ENCODE measurements at regions not wholly inside any gene's neighbourhood (a gene's known extent, or its start where the extent isn't known, plus 50 kb on each side); places are given as distances from the start of the nearest gene placed in this dataset.
A peak's percentile ranks its signal among the peaks of the same experiment; 100 is the strongest.

- TF ChIP-seq GATA1 (IDR thresholded peaks at IDR 0.05; ENCODE audit: low read depth, low read length) (no peak), POLR2A (IDR thresholded peaks at IDR 0.05; ENCODE audit: low read length) (no peak)
- DNase-seq, result no peak
Observed at GRCh38 chr4:35925806-35926205, 318.5 kb downstream of the ARAP2 start.

GRCh38 chr4:35926788-35927187 lies 317.5 kb downstream of the ARAP2 start:
- DNase-seq, result no peak
- no peak for TF ChIP-seq POLR2A (IDR thresholded peaks at IDR 0.05; ENCODE audit: low read length)
- no peak for TF ChIP-seq GATA1 (IDR thresholded peaks at IDR 0.05; ENCODE audit: low read depth, low read length)

- no peak for TF ChIP-seq GATA1 (IDR thresholded peaks at IDR 0.05; ENCODE audit: low read depth, low read length)
- TF ChIP-seq POLR2A (IDR thresholded peaks at IDR 0.05; ENCODE audit: low read length), result no peak
- DNase-seq, result no peak
Observed at GRCh38 chr4:35933901-35934300, 310.4 kb downstream of the ARAP2 start.

GRCh38 chr4:35934320-35934981 lies 309.9 kb downstream of the ARAP2 start:
- DNase-seq, result peak; percentile 19 to 46
- TF ChIP-seq POLR2A (IDR thresholded peaks at IDR 0.05; ENCODE audit: low read length), result no peak
- no peak for TF ChIP-seq GATA1 (IDR thresholded peaks at IDR 0.05; ENCODE audit: low read depth, low read length)

- no peak for DNase-seq
- no peak for TF ChIP-seq GATA1 (IDR thresholded peaks at IDR 0.05; ENCODE audit: low read depth, low read length)
- no peak for TF ChIP-seq POLR2A (IDR thresholded peaks at IDR 0.05; ENCODE audit: low read length)
Observed at GRCh38 chr4:35938936-35939335, 305.4 kb downstream of the ARAP2 start.

GRCh38 chr4:35939751-35940150 lies 304.6 kb downstream of the ARAP2 start:
- DNase-seq, result no peak
- no peak for TF ChIP-seq GATA1 (IDR thresholded peaks at IDR 0.05; ENCODE audit: low read depth, low read length)
- TF ChIP-seq POLR2A (IDR thresholded peaks at IDR 0.05; ENCODE audit: low read length), result no peak

GRCh38 chr4:35942092-35942491 lies 302.2 kb downstream of the ARAP2 start:
- no peak for DNase-seq
- TF ChIP-seq POLR2A (IDR thresholded peaks at IDR 0.05; ENCODE audit: low read length) (no peak), GATA1 (IDR thresholded peaks at IDR 0.05; ENCODE audit: low read depth, low read length) (no peak)

- TF ChIP-seq GATA1 (IDR thresholded peaks at IDR 0.05; ENCODE audit: low read depth, low read length) (no peak), POLR2A (IDR thresholded peaks at IDR 0.05; ENCODE audit: low read length) (no peak)
- DNase-seq, result no peak
Observed at GRCh38 chr4:35943606-35944005, 300.7 kb downstream of the ARAP2 start.

- no peak for DNase-seq
- no peak for TF ChIP-seq GATA1 (IDR thresholded peaks at IDR 0.05; ENCODE audit: low read depth, low read length)
- no peak for TF ChIP-seq POLR2A (IDR thresholded peaks at IDR 0.05; ENCODE audit: low read length)
Observed at GRCh38 chr4:35948171-35948570, 296.1 kb downstream of the ARAP2 start.

GRCh38 chr4:35950442-35950841 lies 293.9 kb downstream of the ARAP2 start:
- TF ChIP-seq POLR2A (IDR thresholded peaks at IDR 0.05; ENCODE audit: low read length) (no peak), GATA1 (IDR thresholded peaks at IDR 0.05; ENCODE audit: low read depth, low read length) (no peak)
- DNase-seq, result no peak

GRCh38 chr4:35952751-35953150 lies 291.6 kb downstream of the ARAP2 start:
- DNase-seq, result no peak
- TF ChIP-seq POLR2A (IDR thresholded peaks at IDR 0.05; ENCODE audit: low read length), result no peak
- TF ChIP-seq GATA1 (IDR thresholded peaks at IDR 0.05; ENCODE audit: low read depth, low read length), result no peak

- TF ChIP-seq POLR2A (IDR thresholded peaks at IDR 0.05; ENCODE audit: low read length) (no peak), GATA1 (IDR thresholded peaks at IDR 0.05; ENCODE audit: low read depth, low read length) (no peak)
- no peak for DNase-seq
Observed at GRCh38 chr4:35963383-35963782, 280.9 kb downstream of the ARAP2 start.

GRCh38 chr4:35963974-35964515 lies 280.3 kb downstream of the ARAP2 start:
- no peak for DNase-seq
- no peak for TF ChIP-seq POLR2A (IDR thresholded peaks at IDR 0.05; ENCODE audit: low read length)
- TF ChIP-seq GATA1 (IDR thresholded peaks at IDR 0.05; ENCODE audit: low read depth, low read length), result no peak

GRCh38 chr4:35965300-35965699 lies 279.0 kb downstream of the ARAP2 start:
- DNase-seq, result no peak
- no peak for TF ChIP-seq POLR2A (IDR thresholded peaks at IDR 0.05; ENCODE audit: low read length)
- TF ChIP-seq GATA1 (IDR thresholded peaks at IDR 0.05; ENCODE audit: low read depth, low read length), result no peak

GRCh38 chr4:35966566-35966965 lies 277.7 kb downstream of the ARAP2 start:
- TF ChIP-seq POLR2A (IDR thresholded peaks at IDR 0.05; ENCODE audit: low read length) (no peak), GATA1 (IDR thresholded peaks at IDR 0.05; ENCODE audit: low read depth, low read length) (no peak)
- DNase-seq, result no peak
